ENCODE measurements at regions not wholly inside any gene's neighbourhood (a gene's known extent, or its start where the extent isn't known, plus 50 kb on each side); places are given as distances from the start of the nearest gene placed in this dataset.

GRCh38 chr16:5450409-5451104, 353.0 kb upstream of the EEF2KMT start:
- TF ChIP-seq EZH2 (IDR thresholded peaks at IDR 0.05) = no peak
- no peak for TF ChIP-seq POLR2AphosphoS5 (IDR thresholded peaks at IDR 0.05; ENCODE audit: borderline replicate concordance, low read depth, low read length)

Measured in SK-N-MC (cell line).